ENCODE measurements at regions not wholly inside any gene's neighbourhood (a gene's known extent, or its start where the extent isn't known, plus 50 kb on each side); places are given as distances from the start of the nearest gene placed in this dataset.

DNA sequence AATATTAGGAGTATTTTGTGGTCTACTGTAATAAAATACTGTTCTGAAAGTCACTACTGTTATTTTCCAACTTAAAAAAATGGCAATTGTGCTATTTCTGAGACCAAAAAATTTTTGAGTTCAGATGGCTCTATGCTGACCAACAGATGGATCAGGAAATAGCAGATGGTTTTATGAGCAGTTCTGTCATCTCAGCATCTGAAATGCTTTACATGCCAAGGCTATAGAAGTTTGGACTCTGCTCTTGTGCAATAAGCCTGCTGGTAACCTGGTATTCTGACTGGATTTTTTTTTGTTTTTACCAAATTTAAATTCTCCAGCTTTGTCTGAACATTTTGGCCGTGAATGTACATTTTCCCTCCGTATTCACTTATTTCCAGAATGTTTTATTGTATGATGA lies 1127.5 kb downstream of the GRIK2 start:
- BruUV-seq (replicated peaks): no TSS peak
- FAIRE-seq (no peak), DNase-seq (ENCODE audit: low spot score) (no peak), ATAC-seq (no peak)
- Histone ChIP-seq H3K79me2 (ENCODE audit: insufficient read depth, low read length) (no peaks in the 10 kb centered on the region), H3K4me2 (ENCODE audit: low read depth, low read length) (no peak overlapping the region), H3K9me3 (ENCODE audit: low read length) (no peaks in the 10 kb centered on the region), H4K20me1 (ENCODE audit: insufficient read depth, low read length) (no peaks in the 10 kb centered on the region), H3K27ac (ENCODE audit: extremely low read length, insufficient read depth, low read length) (no peak overlapping the region), H3K4me1 (ENCODE audit: insufficient read depth, low read length) (no peaks in the 10 kb centered on the region), H3K4me3 (replicated peaks in 1 of 3; ENCODE audit: insufficient read depth in 1 of 3, low read depth in 2 of 3, low read length in 3 of 3) (no peak overlapping the region), H3K27me3 (ENCODE audit: control insufficient read depth in 1 of 2, insufficient read depth in 2 of 2, low read length in 2 of 2) (no peaks in the 10 kb centered on the region), H3K36me3 (replicated peaks in 1 of 2; ENCODE audit: control insufficient read depth in 1 of 2, insufficient read depth in 2 of 2, low read length in 2 of 2) (no peaks in the 10 kb centered on the region), H2AFZ (ENCODE audit: low read length) (no peak overlapping the region), H3K9ac (ENCODE audit: insufficient read depth, low read depth, low read length) (no peak overlapping the region)
- TF ChIP-seq ATF7-NPFF (CRISPR knock-in tag; IDR thresholded peaks at IDR 0.05; ENCODE audit: low read depth) (no peak), CEBPB (IDR thresholded peaks at IDR 0.05; ENCODE audit: borderline replicate concordance, low read depth, low read length) (0 out of 2 replicates have a peak, but pooled peaks have one; percentile 24)
- intact Hi-C loops (cut with micrococcal nuclease; ENCODE audit: unreplicated experiment): no loop called here
- 4% methylated on average over 2 of the region's 2 CpGs for WGBS (ENCODE audit: low lambda C conversion rate)
- CTCF ChIA-PET (ENCODE audit: low intra/inter-chr PET ratio, low total read pairs): no interaction called here
- POLR2A ChIA-PET: no interaction called here
- in situ Hi-C loops (cut with HindIII; ENCODE audit: extremely low pct_ligation_motif_present, low pct_unique_long_range_greater_than_20kb): no loop called here

DNA sequence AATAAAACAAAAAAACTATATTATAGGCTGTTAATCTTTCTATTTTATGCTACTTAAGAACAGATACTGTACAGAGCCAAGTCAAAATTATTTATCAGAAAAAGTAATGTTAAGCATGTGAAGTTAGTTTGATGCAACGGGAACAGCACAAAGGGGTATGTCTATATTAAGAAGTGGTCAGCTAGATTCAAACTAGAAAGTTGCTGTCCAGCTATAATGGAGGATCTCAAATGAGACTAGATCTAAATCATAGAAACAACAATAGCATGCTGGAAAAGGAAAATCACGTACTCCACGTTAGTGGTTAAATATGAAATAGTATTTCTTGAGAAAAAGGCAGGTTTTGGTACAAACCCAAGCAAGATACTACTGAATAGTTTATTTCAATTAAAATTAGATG lies 1124.0 kb downstream of the GRIK2 start:
- no peak for ATAC-seq
- no peaks in the 10 kb centered on the region for H3K79me2 ChIP-seq (ENCODE audit: insufficient read depth, low read length)
- 45% methylated on average over 3 of the region's 3 CpGs for WGBS (ENCODE audit: low lambda C conversion rate)
- intact Hi-C loops (cut with micrococcal nuclease; ENCODE audit: unreplicated experiment) (no loop called here), in situ Hi-C loops (cut with HindIII; ENCODE audit: extremely low pct_ligation_motif_present, low pct_unique_long_range_greater_than_20kb) (no loop called here)
- POLR2A ChIA-PET: no interaction called here
- no peak overlapping the region for H3K27ac ChIP-seq (ENCODE audit: extremely low read length, insufficient read depth, low read length)
- no peak overlapping the region for H3K4me3 ChIP-seq (replicated peaks in 1 of 3; ENCODE audit: insufficient read depth in 1 of 3, low read depth in 2 of 3, low read length in 3 of 3)
- no peak for DNase-seq (ENCODE audit: low spot score)
- CTCF ChIA-PET (ENCODE audit: low intra/inter-chr PET ratio, low total read pairs): no interaction called here
- no peaks in the 10 kb centered on the region for H3K9me3 ChIP-seq (ENCODE audit: low read length)
- H3K27me3 ChIP-seq (ENCODE audit: control insufficient read depth in 1 of 2, insufficient read depth in 2 of 2, low read length in 2 of 2): no peaks in the 10 kb centered on the region
- FAIRE-seq: no peak
- no peak overlapping the region for H3K9ac ChIP-seq (ENCODE audit: insufficient read depth, low read depth, low read length)
- TF ChIP-seq EHMT2 (IDR thresholded peaks at IDR 0.05; ENCODE audit: borderline replicate concordance, low read depth, low read length) (no peak), ZFP1 (CRISPR knock-in tag; IDR thresholded peaks at IDR 0.05) (no peak)
- BruUV-seq (replicated peaks): no TSS peak
- H3K36me3 ChIP-seq (replicated peaks in 1 of 2; ENCODE audit: control insufficient read depth in 1 of 2, insufficient read depth in 2 of 2, low read length in 2 of 2): no peaks in the 10 kb centered on the region
- H3K4me1 ChIP-seq (ENCODE audit: insufficient read depth, low read length): no peaks in the 10 kb centered on the region
- no peak overlapping the region for H3K4me2 ChIP-seq (ENCODE audit: low read depth, low read length)
- H4K20me1 ChIP-seq (ENCODE audit: insufficient read depth, low read length): no peaks in the 10 kb centered on the region
- H2AFZ ChIP-seq (ENCODE audit: low read length): no peak overlapping the region

Measured in HepG2 (cell line).